ENCODE measurements at regions not wholly inside any gene's neighbourhood (a gene's known extent, or its start where the extent isn't known, plus 50 kb on each side); places are given as distances from the start of the nearest gene placed in this dataset.

GRCh38 chr10:129133856-129134255 is 333.2 kb upstream of the MGMT start:
- H3K27me3 ChIP-seq (ENCODE audit: control insufficient read depth in 4 of 4, insufficient read depth in 4 of 4, low read length in 3 of 4): no peaks in the 10 kb centered on the region
- H3K9me3 ChIP-seq (ENCODE audit: control insufficient read depth in 4 of 4, low read length in 3 of 4): no peaks in the 10 kb centered on the region
- no peaks in the 10 kb centered on the region for H3K4me1 ChIP-seq (ENCODE audit: control insufficient read depth in 4 of 4, insufficient read depth in 4 of 4, low read length in 3 of 4)
- H3K36me3 ChIP-seq (ENCODE audit: control insufficient read depth in 4 of 4, insufficient read depth in 3 of 4, low read depth in 1 of 4, low read length in 3 of 4): no peaks in the 10 kb centered on the region
- H3K27ac ChIP-seq (ENCODE audit: low read depth in 1 of 2, low read length in 2 of 2): no peak overlapping the region
- WGBS: 86% methylated on average over 5 of the region's 5 CpGs
- TF ChIP-seq RAD21 (IDR thresholded peaks at IDR 0.05) (no peak), HNF4G (IDR thresholded peaks at IDR 0.05) (no peak), FOXA2 (IDR thresholded peaks at IDR 0.05) (no peak), HNF4A (conservative IDR thresholded peaks at IDR 0.05) (no peak), CTCF (IDR thresholded peaks at IDR 0.05; ENCODE audit: low read depth, low read length, missing input control) (no peak)
- no peak overlapping the region for H3K9ac ChIP-seq (ENCODE audit: low read depth in 1 of 2, low read length in 2 of 2)
- H3K4me3 ChIP-seq (ENCODE audit: low read depth in 1 of 3, low read length in 3 of 3): no peak overlapping the region
- DNase-seq (ENCODE audit: low spot score): peak; percentile 41

GRCh38 chr10:129134371-129134770 is 332.7 kb upstream of the MGMT start:
- H3K9ac ChIP-seq (ENCODE audit: low read depth in 1 of 2, low read length in 2 of 2): no peak overlapping the region
- H3K27me3 ChIP-seq (ENCODE audit: control insufficient read depth in 4 of 4, insufficient read depth in 4 of 4, low read length in 3 of 4): peaks cover 0 to 4% (median 0%) of the 10 kb centered on the region in 4 donors
- no peaks in the 10 kb centered on the region for H3K9me3 ChIP-seq (ENCODE audit: control insufficient read depth in 4 of 4, low read length in 3 of 4)
- DNase-seq (ENCODE audit: low spot score): no peak
- no peaks in the 10 kb centered on the region for H3K4me1 ChIP-seq (ENCODE audit: control insufficient read depth in 4 of 4, insufficient read depth in 4 of 4, low read length in 3 of 4)
- no peaks in the 10 kb centered on the region for H3K36me3 ChIP-seq (ENCODE audit: control insufficient read depth in 4 of 4, insufficient read depth in 3 of 4, low read depth in 1 of 4, low read length in 3 of 4)
- TF ChIP-seq EGR1 (IDR thresholded peaks at IDR 0.05; ENCODE audit: low read depth in 2 of 2) (no peak), CTCF (IDR thresholded peaks at IDR 0.05; ENCODE audit: low read depth, low read length, missing input control) (no peak), REST (IDR thresholded peaks at IDR 0.05) (no peak), NR2F2 (IDR thresholded peaks at IDR 0.05) (no peak), FOXA2 (IDR thresholded peaks at IDR 0.05) (no peak), ZBTB33 (IDR thresholded peaks at IDR 0.05) (no peak), FOXA1 (IDR thresholded peaks at IDR 0.05) (no peak), GABPA (IDR thresholded peaks at IDR 0.05 in 1 of 2, conservative IDR thresholded peaks at IDR 0.05 in 1 of 2) (no peak), TAF1 (conservative IDR thresholded peaks at IDR 0.05) (no peak), YY1 (IDR thresholded peaks at IDR 0.05) (no peak), HNF4A (conservative IDR thresholded peaks at IDR 0.05) (no peak)
- H3K4me3 ChIP-seq (ENCODE audit: low read depth in 1 of 3, low read length in 3 of 3): no peak overlapping the region
- no peak overlapping the region for H3K27ac ChIP-seq (ENCODE audit: low read depth in 1 of 2, low read length in 2 of 2)
- 82% methylated on average over 11 of the region's 11 CpGs for WGBS

Measured in liver (tissue), 8 donors.